ENCODE measurements at regions not wholly inside any gene's neighbourhood (a gene's known extent, or its start where the extent isn't known, plus 50 kb on each side); places are given as distances from the start of the nearest gene placed in this dataset.
"Not testable (repeated sequence)": the region's sequence is repeated elsewhere in the genome, so short reads cannot be mapped to it uniquely, and the experiment has no call there.

- DNase-seq = no peak
Observed at GRCh38 chr13:64477146-64477545, 2753.0 kb downstream of the PCDH9 start.

- not testable (repeated sequence) for DNase-seq
Observed at GRCh38 chr13:64476041-64476568, 2754.0 kb downstream of the PCDH9 start.

GRCh38 chr13:64471916-64472315 is 2758.2 kb downstream of the PCDH9 start:
- DNase-seq = peak; percentile 34

- no peak for DNase-seq
Observed at GRCh38 chr13:64470751-64471150, 2759.4 kb downstream of the PCDH9 start.

GRCh38 chr13:64459778-64460177 is 2770.4 kb downstream of the PCDH9 start:
- no peak for DNase-seq

- DNase-seq = no peak
Observed at GRCh38 chr13:64457976-64458375, 2772.2 kb downstream of the PCDH9 start.

- no peak for DNase-seq
Observed at GRCh38 chr13:64455124-64455523, 2775.0 kb downstream of the PCDH9 start.

- no peak for DNase-seq
Observed at GRCh38 chr13:64453831-64454230, 2776.3 kb downstream of the PCDH9 start.

GRCh38 chr13:64446372-64446771 is 2783.8 kb downstream of the PCDH9 start:
- no peak for DNase-seq

GRCh38 chr13:64441740-64442139 is 2788.4 kb downstream of the PCDH9 start:
- DNase-seq = no peak

- no peak for DNase-seq
Observed at GRCh38 chr13:64438084-64438483, 2792.1 kb downstream of the PCDH9 start.

GRCh38 chr13:64429691-64430090 is 2800.4 kb downstream of the PCDH9 start:
- no peak for DNase-seq

GRCh38 chr13:64428196-64428595 is 2801.9 kb downstream of the PCDH9 start:
- DNase-seq = no peak

- no peak for DNase-seq
Observed at GRCh38 chr13:64423467-64423866, 2806.7 kb downstream of the PCDH9 start.

GRCh38 chr13:64420181-64420580 is 2810.0 kb downstream of the PCDH9 start:
- DNase-seq = no peak

GRCh38 chr13:64417581-64417980 is 2812.6 kb downstream of the PCDH9 start:
- DNase-seq = no peak

- DNase-seq = no peak
Observed at GRCh38 chr13:64414381-64414780, 2815.8 kb downstream of the PCDH9 start.

GRCh38 chr13:64413529-64413928 is 2816.6 kb downstream of the PCDH9 start:
- no peak for DNase-seq

- DNase-seq = no peak
Observed at GRCh38 chr13:64410276-64411053, 2819.7 kb downstream of the PCDH9 start.

GRCh38 chr13:64397701-64398100 is 2832.4 kb downstream of the PCDH9 start:
- no peak for DNase-seq

GRCh38 chr13:64377606-64378005 is 2852.5 kb downstream of the PCDH9 start:
- no peak for DNase-seq

GRCh38 chr13:64371461-64371860 is 2858.7 kb downstream of the PCDH9 start:
- DNase-seq = no peak

- DNase-seq = no peak
Observed at GRCh38 chr13:64371045-64371444, 2859.1 kb downstream of the PCDH9 start.

- no peak for DNase-seq
Observed at GRCh38 chr13:64369121-64369520, 2861.0 kb downstream of the PCDH9 start.

GRCh38 chr13:64362564-64362963 is 2867.6 kb downstream of the PCDH9 start:
- no peak for DNase-seq
